ENCODE measurements at regions not wholly inside any gene's neighbourhood (a gene's known extent, or its start where the extent isn't known, plus 50 kb on each side); places are given as distances from the start of the nearest gene placed in this dataset.

- no peak for TF ChIP-seq EZH2phosphoT487 (IDR thresholded peaks at IDR 0.05; ENCODE audit: borderline replicate concordance, low read length)
- no peak for TF ChIP-seq CTCF (IDR thresholded peaks at IDR 0.05; ENCODE audit: low read depth, low read length, poor library complexity, severe bottlenecking)
- Histone ChIP-seq H3K4me3 (ENCODE audit: low read length) (no peak overlapping the region), H3K27ac (ENCODE audit: low read depth, low read length) (no peak overlapping the region), H3K36me3 (ENCODE audit: control insufficient read depth, low read length) (no peaks in the 10 kb centered on the region), H3K4me1 (ENCODE audit: control insufficient read depth, low read length) (no peaks in the 10 kb centered on the region), H3K9me3 (ENCODE audit: control insufficient read depth, insufficient read depth, low read length) (no peaks in the 10 kb centered on the region), H3K4me2 (ENCODE audit: low read length) (no peak overlapping the region), H3K9me2 (replicated peaks; ENCODE audit: control insufficient read depth, low read length) (0 out of 2 replicates have a peak, but pooled peaks cover 3% of the 10 kb centered on the region), H4K20me1 (ENCODE audit: control insufficient read depth, insufficient read depth, low read depth, low read length) (no peaks in the 10 kb centered on the region), H3K27me3 (ENCODE audit: control insufficient read depth, low read length) (no peaks in the 10 kb centered on the region), H3K79me2 (ENCODE audit: control insufficient read depth, low read length) (no peaks in the 10 kb centered on the region), H3F3A (ENCODE audit: control insufficient read depth, insufficient read depth) (no peaks in the 10 kb centered on the region)
These were observed 448.6 kb downstream of the GJA1 start for GRCh38 chr6:121884091-121884490.

GRCh38 chr6:121884620-121885019 is 449.2 kb downstream of the GJA1 start:
- Histone ChIP-seq H3K4me2 (ENCODE audit: low read length) (no peak overlapping the region), H3K9me2 (replicated peaks; ENCODE audit: control insufficient read depth, low read length) (0 out of 2 replicates have a peak, but pooled peaks cover 3% of the 10 kb centered on the region), H3K9me3 (ENCODE audit: control insufficient read depth, insufficient read depth, low read length) (no peaks in the 10 kb centered on the region), H4K20me1 (ENCODE audit: control insufficient read depth, insufficient read depth, low read depth, low read length) (no peaks in the 10 kb centered on the region), H3K79me2 (ENCODE audit: control insufficient read depth, low read length) (no peaks in the 10 kb centered on the region), H3F3A (ENCODE audit: control insufficient read depth, insufficient read depth) (no peaks in the 10 kb centered on the region), H3K27me3 (ENCODE audit: control insufficient read depth, low read length) (no peaks in the 10 kb centered on the region), H3K4me3 (ENCODE audit: low read length) (no peak overlapping the region), H3K4me1 (ENCODE audit: control insufficient read depth, low read length) (no peaks in the 10 kb centered on the region), H3K36me3 (ENCODE audit: control insufficient read depth, low read length) (no peaks in the 10 kb centered on the region), H3K27ac (ENCODE audit: low read depth, low read length) (no peak overlapping the region)
- TF ChIP-seq EZH2phosphoT487 (IDR thresholded peaks at IDR 0.05; ENCODE audit: borderline replicate concordance, low read length) (no peak), CTCF (IDR thresholded peaks at IDR 0.05; ENCODE audit: low read depth, low read length, poor library complexity, severe bottlenecking) (no peak)

GRCh38 chr6:121885399-121886152 is 450.1 kb downstream of the GJA1 start:
- no peak overlapping the region for H3K27ac ChIP-seq (ENCODE audit: low read depth, low read length)
- no peaks in the 10 kb centered on the region for H3K36me3 ChIP-seq (ENCODE audit: control insufficient read depth, low read length)
- H3K9me3 ChIP-seq (ENCODE audit: control insufficient read depth, insufficient read depth, low read length), result no peaks in the 10 kb centered on the region
- H4K20me1 ChIP-seq (ENCODE audit: control insufficient read depth, insufficient read depth, low read depth, low read length), result no peaks in the 10 kb centered on the region
- TF ChIP-seq EZH2phosphoT487 (IDR thresholded peaks at IDR 0.05; ENCODE audit: borderline replicate concordance, low read length) (no peak), CTCF (IDR thresholded peaks at IDR 0.05; ENCODE audit: low read depth, low read length, poor library complexity, severe bottlenecking) (no peak)
- no peaks in the 10 kb centered on the region for H3K27me3 ChIP-seq (ENCODE audit: control insufficient read depth, low read length)
- H3K4me2 ChIP-seq (ENCODE audit: low read length), result no peak overlapping the region
- H3K4me3 ChIP-seq (ENCODE audit: low read length), result no peak overlapping the region
- H3K9me2 ChIP-seq (replicated peaks; ENCODE audit: control insufficient read depth, low read length), result 0 out of 2 replicates have a peak, but pooled peaks cover 3% of the 10 kb centered on the region
- no peaks in the 10 kb centered on the region for H3K79me2 ChIP-seq (ENCODE audit: control insufficient read depth, low read length)
- H3K4me1 ChIP-seq (ENCODE audit: control insufficient read depth, low read length), result no peaks in the 10 kb centered on the region
- no peaks in the 10 kb centered on the region for H3F3A ChIP-seq (ENCODE audit: control insufficient read depth, insufficient read depth)

Data from DOHH2 (cell line).